DMS53 (cell line): ENCODE measurements at regions not wholly inside any gene's neighbourhood (a gene's known extent, or its start where the extent isn't known, plus 50 kb on each side); places are given as distances from the start of the nearest gene placed in this dataset.

Source experiments
- DNase-seq: peaks from one replicate; lab custom pipeline; 2025; lab: John Stamatoyannopoulos, UW

DNA sequence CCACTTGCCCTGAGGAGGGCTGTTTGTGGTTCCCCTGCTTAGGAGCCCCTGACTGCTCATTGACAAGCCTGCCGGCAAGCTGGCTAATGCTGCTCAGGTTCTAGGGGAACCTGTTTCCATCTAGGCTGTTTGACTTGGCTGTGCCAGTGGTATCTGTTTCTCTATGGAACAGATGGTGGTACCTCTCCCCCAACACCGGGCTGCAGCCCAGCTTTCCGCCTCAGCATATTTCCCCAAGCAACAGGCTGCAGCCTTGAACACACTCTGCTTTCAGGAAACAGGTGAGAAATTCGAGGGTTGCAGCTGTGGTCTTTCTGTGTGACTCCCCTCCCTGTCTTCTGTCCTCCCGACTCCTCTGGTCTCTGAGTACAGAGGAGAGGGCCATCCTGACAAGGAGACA lies 132.3 kb downstream of the TMEM132E start:
- DNase-seq: no peak

DNA sequence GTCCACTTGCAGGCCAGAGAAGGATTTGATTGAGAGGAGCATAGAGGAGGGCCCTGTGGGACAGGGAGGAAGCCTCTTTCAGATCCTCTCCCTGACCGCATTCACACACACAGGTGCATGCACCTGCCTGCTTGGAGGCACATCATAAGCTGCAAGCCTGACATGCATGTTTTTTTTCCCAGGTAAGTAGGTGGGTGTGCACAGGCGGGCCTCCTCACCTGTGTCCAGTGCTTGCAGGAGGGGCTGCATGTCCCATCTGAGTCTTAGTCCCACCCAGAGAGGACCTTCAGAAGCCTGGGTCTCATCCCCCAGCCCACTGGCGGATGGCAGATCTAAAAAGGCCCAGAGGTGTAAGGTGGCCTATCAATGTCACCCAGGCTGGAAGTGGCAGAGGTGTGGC lies 130.8 kb downstream of the TMEM132E start:
- no peak for DNase-seq

DNA sequence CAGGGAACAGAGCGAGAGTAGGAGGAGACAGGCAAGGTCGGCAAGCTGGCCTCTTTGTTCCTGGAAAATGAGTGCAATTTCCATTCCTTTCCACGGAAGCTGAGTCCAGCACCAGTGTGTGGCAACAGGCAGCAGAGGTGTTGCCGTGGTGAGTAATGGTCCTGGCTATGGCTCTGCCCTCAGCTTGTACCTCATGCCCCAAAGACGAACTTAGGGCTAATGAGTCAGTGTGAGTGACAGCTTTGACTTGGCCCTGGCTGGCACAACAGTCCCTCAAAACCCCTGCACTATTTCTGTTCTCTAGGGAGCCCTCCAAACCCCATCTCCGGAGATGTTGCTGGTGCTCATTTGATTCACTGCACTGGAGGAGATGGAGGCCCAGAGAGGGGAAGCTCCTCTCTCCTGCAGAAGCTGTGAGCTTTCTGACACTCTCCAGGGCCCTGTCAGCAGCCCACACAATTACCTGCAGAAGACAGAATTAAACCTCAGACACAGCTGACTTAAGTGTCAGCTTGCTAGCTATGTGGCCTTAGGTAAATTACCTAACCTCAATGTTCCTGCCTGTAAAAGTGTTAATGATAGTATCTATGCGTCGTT lies 129.9 kb downstream of the TMEM132E start:
- DNase-seq: no peak

DNA sequence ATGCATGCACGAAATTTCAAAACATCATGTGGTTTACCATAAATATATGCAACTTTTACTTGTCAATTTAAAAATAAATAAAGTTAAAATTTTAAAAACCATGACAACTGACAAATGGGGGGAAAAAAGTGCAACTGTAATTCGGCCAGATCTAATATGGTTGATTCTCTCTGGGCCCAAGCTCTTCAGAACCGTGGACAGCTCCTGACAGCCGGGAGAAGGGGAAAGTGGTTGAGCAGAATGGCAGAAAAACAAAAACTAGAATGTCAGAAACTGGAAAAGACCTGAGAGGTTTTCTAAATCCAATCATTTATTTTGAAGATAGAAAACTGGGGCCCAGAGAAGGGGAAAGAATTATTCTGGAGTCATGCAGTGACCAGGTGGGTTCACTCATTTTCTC lies 126.6 kb downstream of the TMEM132E start:
- no peak for DNase-seq

DNA sequence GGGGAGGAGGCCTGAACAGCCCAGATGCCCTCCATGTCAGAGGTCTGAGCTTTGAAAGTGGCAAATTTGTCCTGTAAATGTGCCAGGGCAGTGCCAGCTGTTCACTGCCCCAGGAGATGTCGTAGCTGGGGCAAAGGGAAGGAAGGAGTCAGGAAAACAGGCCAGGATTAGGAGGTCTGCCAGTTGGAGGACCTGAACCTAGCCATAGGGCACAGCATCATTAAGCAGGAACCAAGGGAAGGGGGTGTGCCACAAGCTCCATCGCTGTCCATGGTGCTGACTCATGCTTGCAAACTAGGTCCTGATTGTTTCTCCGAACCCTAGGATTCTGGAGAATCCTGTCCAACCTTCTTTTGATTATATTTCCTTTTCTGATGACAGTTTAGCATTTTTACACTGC lies 124.2 kb downstream of the TMEM132E start:
- peak; percentile 15 for DNase-seq

DNA sequence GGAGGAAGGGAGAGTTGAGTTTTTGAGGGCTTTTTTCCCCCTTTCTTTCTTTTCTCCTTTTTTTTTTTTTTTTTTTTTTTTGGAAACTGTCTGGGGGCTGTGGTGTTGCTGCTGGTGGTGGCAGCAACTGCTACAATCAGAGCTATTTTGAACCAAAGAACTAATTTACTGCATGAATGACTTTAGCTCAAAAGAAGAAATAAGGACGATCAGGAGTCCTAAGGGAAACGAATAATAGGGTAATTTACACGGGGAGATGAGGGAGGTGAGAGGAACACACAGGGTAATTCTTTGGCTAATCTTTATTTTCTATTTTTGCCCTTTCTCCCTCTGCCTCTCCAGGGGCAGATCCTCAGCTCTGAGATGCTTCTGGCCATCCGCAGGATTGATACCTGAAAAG lies 119.8 kb downstream of the TMEM132E start:
- no peak for DNase-seq

DNA sequence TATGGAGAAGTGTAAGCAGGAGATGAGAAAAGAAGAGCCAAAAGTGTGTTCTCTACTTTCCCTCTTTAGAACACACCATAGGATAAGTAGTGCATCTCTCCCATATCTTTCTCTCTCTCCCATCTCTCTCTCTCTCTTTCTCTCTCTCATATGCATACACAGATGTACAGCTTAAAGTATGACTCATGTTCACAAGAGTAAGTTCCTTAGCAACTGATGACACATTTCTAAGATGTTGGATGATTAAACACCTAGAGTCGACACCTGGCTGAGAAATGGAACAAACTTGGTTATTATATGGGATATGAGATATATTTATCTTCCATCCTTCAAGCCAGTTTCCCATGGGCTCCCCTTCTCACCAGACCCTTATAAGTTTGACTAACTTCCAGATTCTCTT lies 113.5 kb downstream of the TMEM132E start:
- DNase-seq: no peak
